ENCODE measurements at regions not wholly inside any gene's neighbourhood (a gene's known extent, or its start where the extent isn't known, plus 50 kb on each side); places are given as distances from the start of the nearest gene placed in this dataset.

DNA sequence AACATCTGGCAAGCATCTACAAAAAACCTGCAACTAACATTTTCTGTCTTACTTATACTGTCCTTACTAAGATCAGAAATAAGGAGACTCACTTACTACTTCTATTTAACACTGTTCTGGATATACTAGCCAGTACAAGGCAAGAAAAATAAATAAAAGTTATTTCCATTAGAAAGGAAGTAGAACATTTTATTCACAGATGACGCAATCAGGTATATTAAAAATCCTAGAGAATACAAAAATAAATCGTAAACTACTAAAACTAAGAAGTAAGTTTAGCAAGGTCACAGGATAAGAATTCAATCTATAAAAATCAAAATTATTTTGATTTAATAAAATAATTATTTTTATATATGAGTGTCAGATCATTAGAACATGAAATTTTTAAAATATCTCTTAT, 264.6 kb downstream of the BARHL2 start:
- TF ChIP-seq, protein P1, sequence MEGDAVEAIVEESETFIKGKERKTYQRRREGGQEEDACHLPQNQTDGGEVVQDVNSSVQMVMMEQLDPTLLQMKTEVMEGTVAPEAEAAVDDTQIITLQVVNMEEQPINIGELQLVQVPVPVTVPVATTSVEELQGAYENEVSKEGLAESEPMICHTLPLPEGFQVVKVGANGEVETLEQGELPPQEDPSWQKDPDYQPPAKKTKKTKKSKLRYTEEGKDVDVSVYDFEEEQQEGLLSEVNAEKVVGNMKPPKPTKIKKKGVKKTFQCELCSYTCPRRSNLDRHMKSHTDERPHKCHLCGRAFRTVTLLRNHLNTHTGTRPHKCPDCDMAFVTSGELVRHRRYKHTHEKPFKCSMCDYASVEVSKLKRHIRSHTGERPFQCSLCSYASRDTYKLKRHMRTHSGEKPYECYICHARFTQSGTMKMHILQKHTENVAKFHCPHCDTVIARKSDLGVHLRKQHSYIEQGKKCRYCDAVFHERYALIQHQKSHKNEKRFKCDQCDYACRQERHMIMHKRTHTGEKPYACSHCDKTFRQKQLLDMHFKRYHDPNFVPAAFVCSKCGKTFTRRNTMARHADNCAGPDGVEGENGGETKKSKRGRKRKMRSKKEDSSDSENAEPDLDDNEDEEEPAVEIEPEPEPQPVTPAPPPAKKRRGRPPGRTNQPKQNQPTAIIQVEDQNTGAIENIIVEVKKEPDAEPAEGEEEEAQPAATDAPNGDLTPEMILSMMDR (IDR thresholded peaks at IDR 0.05; ENCODE audit: low read depth, low read length): no peak
- TF ChIP-seq POLR2A (IDR thresholded peaks at IDR 0.05; ENCODE audit: extremely low read depth, insufficient read length) (no peak), MYC (IDR thresholded peaks at IDR 0.05; ENCODE audit: low read depth, low read length) (no peak)
- TF ChIP-seq, protein P2, sequence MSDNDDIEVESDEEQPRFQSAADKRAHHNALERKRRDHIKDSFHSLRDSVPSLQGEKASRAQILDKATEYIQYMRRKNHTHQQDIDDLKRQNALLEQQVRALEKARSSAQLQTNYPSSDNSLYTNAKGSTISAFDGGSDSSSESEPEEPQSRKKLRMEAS (IDR thresholded peaks at IDR 0.05; ENCODE audit: low read depth, low read length): no peak
